ENCODE measurements at regions not wholly inside any gene's neighbourhood (a gene's known extent, or its start where the extent isn't known, plus 50 kb on each side); places are given as distances from the start of the nearest gene placed in this dataset.
A peak's percentile ranks its signal among the peaks of the same experiment; 100 is the strongest.

DNA sequence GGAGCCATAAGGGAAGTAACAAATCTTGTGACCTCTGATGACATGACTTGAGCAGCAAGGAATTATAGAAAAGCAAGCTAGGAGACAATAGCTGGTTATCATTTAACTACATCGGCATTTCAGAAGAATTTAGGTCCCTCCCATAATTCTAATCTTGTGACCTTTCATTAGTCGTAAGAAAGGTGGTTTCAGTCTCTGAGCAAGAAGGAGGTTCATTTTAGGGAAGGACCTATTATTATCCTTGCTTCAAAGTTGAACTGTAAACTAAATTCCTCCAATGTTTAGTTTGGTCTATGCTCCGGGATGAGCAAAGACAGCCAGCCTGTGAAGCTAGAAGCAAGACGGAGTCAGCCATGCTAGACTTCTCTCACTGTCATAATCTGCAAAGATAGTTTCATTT lies 159.6 kb downstream of the SLC16A9 start:
- no peak overlapping the region for H3K4me3 ChIP-seq (ENCODE audit: low read depth, low read length)
- H3K36me3 ChIP-seq (ENCODE audit: control insufficient read depth, insufficient read depth, low read length) = no peaks in the 10 kb centered on the region
- FAIRE-seq (no peak), DNase-seq (ENCODE audit: low read depth) (no peak)
- TF ChIP-seq, protein P1, sequence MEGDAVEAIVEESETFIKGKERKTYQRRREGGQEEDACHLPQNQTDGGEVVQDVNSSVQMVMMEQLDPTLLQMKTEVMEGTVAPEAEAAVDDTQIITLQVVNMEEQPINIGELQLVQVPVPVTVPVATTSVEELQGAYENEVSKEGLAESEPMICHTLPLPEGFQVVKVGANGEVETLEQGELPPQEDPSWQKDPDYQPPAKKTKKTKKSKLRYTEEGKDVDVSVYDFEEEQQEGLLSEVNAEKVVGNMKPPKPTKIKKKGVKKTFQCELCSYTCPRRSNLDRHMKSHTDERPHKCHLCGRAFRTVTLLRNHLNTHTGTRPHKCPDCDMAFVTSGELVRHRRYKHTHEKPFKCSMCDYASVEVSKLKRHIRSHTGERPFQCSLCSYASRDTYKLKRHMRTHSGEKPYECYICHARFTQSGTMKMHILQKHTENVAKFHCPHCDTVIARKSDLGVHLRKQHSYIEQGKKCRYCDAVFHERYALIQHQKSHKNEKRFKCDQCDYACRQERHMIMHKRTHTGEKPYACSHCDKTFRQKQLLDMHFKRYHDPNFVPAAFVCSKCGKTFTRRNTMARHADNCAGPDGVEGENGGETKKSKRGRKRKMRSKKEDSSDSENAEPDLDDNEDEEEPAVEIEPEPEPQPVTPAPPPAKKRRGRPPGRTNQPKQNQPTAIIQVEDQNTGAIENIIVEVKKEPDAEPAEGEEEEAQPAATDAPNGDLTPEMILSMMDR (IDR thresholded peaks at IDR 0.05; ENCODE audit: insufficient read depth, low read length, severe bottlenecking) = no peak
- no peaks in the 10 kb centered on the region for H3K27me3 ChIP-seq (ENCODE audit: control insufficient read depth, insufficient read depth, low read length)

DNA sequence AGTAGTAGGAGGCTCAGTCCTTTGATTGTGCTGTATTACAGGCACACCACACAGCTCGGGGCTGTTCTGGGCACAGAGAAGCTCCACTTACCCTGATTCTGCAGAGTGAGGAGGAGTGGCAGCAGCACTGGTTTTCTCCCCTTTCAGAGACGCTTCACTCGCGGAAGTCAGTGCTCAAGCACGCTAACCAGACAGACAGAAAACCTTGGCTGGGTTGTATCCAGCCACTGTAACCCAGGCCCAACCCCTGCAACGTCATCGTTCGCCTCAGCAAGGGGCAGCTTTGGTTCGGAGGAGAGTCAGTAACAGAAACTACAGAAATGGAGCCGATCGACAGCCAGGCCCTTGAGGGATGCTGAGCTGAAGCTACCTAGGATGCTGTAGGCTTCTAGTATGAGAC lies 171.0 kb downstream of the SLC16A9 start:
- no peaks in the 10 kb centered on the region for H3K27me3 ChIP-seq (ENCODE audit: control insufficient read depth, insufficient read depth, low read length)
- FAIRE-seq (no peak), DNase-seq (ENCODE audit: low read depth) (no peak)
- no peaks in the 10 kb centered on the region for H3K36me3 ChIP-seq (ENCODE audit: control insufficient read depth, insufficient read depth, low read length)
- no peak overlapping the region for H3K4me3 ChIP-seq (ENCODE audit: low read depth, low read length)
- TF ChIP-seq, protein P1 (IDR thresholded peaks at IDR 0.05; ENCODE audit: insufficient read depth, low read length, severe bottlenecking) = no peak

DNA sequence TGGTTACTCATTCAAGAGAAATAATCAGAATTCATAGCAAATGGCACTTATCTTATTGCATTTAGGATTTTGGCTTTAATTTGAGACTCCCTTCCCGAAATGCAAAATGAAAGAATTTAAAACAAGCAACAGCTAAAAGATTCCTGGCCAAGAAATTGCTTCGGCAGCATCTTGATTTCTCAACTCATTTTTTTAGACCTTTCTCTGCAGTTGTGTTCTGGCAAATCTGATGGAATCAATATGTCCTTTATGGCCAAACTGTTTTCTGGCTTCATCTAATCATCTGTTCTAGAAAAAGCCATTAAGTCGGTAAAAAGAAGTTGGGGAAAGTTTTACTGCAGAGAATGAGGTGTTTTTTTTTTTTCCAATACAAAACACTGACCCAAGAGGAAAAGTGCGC lies 172.1 kb downstream of the SLC16A9 start:
- H3K36me3 ChIP-seq (ENCODE audit: control insufficient read depth, insufficient read depth, low read length) = no peaks in the 10 kb centered on the region
- FAIRE-seq (no peak), DNase-seq (ENCODE audit: low read depth) (no peak)
- TF ChIP-seq, protein P1 (IDR thresholded peaks at IDR 0.05; ENCODE audit: insufficient read depth, low read length, severe bottlenecking) = no peak
- H3K27me3 ChIP-seq (ENCODE audit: control insufficient read depth, insufficient read depth, low read length) = no peaks in the 10 kb centered on the region
- H3K4me3 ChIP-seq (ENCODE audit: low read depth, low read length) = no peak overlapping the region

DNA sequence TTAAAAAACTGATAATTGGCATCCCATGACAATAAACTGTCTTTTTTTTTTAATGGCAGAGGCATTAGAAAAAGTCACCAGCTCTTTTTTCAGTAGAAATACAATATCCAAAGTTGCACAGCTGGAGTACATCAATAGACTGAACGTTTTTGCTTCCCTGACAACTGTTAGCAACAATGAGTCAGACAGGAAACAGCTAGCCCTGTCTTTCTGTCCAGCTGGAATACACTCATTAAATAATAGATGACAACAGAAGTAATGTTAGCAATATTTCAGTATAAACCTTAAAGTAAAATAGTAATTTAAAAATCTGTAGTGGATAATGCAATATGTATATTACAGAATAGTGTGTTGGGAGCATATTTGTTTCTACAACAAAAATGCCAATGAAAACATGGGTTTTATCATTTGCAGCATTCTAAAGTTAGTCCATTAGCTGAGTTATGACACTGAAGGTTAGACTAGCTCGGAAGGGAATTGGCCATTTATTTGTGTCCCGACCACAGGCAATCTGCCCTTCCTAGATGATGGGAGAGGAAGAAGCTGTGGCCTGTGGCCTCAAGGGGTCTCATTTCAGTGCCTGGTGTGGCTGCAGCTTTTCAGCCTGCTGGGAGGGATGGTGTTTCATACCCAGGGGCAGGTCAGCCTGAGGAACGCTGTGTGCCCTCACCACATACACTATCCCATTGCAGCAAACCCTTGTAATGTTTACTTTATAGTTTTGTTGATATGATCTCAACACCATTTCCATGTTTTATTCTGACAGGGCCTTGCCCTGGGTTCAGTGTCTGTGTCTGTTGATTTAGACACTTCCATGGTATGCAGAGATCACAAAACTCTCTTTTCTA lies 173.3 kb downstream of the SLC16A9 start:
- H3K36me3 ChIP-seq (ENCODE audit: control insufficient read depth, insufficient read depth, low read length) = no peaks in the 10 kb centered on the region
- FAIRE-seq = no peak
- peak; percentile 73 for DNase-seq (ENCODE audit: low read depth)
- TF ChIP-seq, protein P1 (IDR thresholded peaks at IDR 0.05; ENCODE audit: insufficient read depth, low read length, severe bottlenecking) = no peak
- no peaks in the 10 kb centered on the region for H3K27me3 ChIP-seq (ENCODE audit: control insufficient read depth, insufficient read depth, low read length)
- no peak overlapping the region for H3K4me3 ChIP-seq (ENCODE audit: low read depth, low read length)

DNA sequence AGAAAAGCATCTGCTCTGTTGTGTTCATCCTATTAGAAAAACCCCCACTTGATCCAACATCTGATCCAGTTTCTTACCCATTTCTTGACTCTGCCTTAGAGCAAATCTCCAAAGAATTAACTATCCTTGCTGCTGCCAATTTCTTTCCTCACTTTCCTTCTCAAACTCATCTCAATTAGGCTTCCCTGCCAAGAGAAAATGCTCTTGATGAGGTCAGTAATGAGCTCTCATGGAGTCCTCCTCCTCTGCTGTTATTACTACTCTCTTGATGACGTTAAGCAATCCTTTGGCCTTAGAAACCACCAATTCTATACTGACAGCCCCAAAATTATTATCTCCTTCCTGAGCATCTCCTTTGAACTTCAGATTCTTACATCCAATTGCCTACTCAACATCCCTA lies 162.0 kb upstream of the FAM13C start:
- no peaks in the 10 kb centered on the region for H3K36me3 ChIP-seq (ENCODE audit: control insufficient read depth, insufficient read depth, low read length)
- H3K27me3 ChIP-seq (ENCODE audit: control insufficient read depth, insufficient read depth, low read length) = no peaks in the 10 kb centered on the region
- FAIRE-seq = no peak
- H3K4me3 ChIP-seq (ENCODE audit: low read depth, low read length) = no peak overlapping the region
- TF ChIP-seq, protein P1 (IDR thresholded peaks at IDR 0.05; ENCODE audit: insufficient read depth, low read length, severe bottlenecking) = no peak
- no peak for DNase-seq (ENCODE audit: low read depth)

DNA sequence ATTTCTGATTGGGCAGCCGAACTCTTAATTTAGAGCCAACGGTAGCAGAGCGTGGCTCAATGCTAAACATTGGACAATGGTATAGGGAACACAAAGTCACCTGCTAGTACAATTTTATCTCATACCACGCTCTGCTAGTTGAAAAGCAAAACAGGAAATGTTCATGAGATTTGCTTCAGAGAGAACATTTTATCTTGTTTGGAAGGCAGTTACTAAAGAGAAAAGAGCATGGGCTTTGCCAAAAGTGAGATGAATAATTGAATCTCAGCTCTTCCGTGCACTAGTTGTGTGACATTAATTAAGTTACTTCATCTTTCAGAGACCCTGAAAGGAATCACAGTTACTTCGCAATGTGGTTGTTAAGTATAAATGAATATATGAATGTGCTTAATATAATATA lies 161.5 kb upstream of the FAM13C start:
- TF ChIP-seq, protein P1 (IDR thresholded peaks at IDR 0.05; ENCODE audit: insufficient read depth, low read length, severe bottlenecking) = no peak
- no peaks in the 10 kb centered on the region for H3K27me3 ChIP-seq (ENCODE audit: control insufficient read depth, insufficient read depth, low read length)
- FAIRE-seq (no peak), DNase-seq (ENCODE audit: low read depth) (no peak)
- no peaks in the 10 kb centered on the region for H3K36me3 ChIP-seq (ENCODE audit: control insufficient read depth, insufficient read depth, low read length)
- no peak overlapping the region for H3K4me3 ChIP-seq (ENCODE audit: low read depth, low read length)
